Lung microvascular endothelial cell (primary cell): ENCODE measurements at regions not wholly inside any gene's neighbourhood (a gene's known extent, or its start where the extent isn't known, plus 50 kb on each side); places are given as distances from the start of the nearest gene placed in this dataset.
A peak's percentile ranks its signal among the peaks of the same experiment; 100 is the strongest.
"Not testable (repeated sequence)": the region's sequence is repeated elsewhere in the genome, so short reads cannot be mapped to it uniquely, and the experiment has no call there.

Source experiments
- DNase-seq, 2 donors: peaks; one replicate each; pipeline versions ENCODE4 v3.0.0 to v3.0.0-alpha.2; 2010; ENCODE audit warnings: low read depth in 2 of 2

- no peak for DNase-seq
Observed at GRCh38 chr13:32828711-32829110, 187.5 kb upstream of the KL start.

GRCh38 chr13:32829269-32829668, 187.0 kb upstream of the KL start:
- DNase-seq = no peak

GRCh38 chr13:32829676-32830335, 186.4 kb upstream of the KL start:
- DNase-seq = peak in 1 of 2 donors; percentile 4

GRCh38 chr13:32830336-32831031, 185.7 kb upstream of the KL start:
- DNase-seq = no peak

GRCh38 chr13:32837307-32837972, 178.8 kb upstream of the KL start:
- DNase-seq = no peak

- DNase-seq = no peak
Observed at GRCh38 chr13:32837973-32838927, 178.0 kb upstream of the KL start.

- peak; percentile 22 to 25 for DNase-seq
Observed at GRCh38 chr13:32838945-32839344, 177.3 kb upstream of the KL start.

GRCh38 chr13:32840113-32840512, 176.1 kb upstream of the KL start:
- DNase-seq = no peak

- peak in 1 of 2 donors; percentile 17 for DNase-seq
Observed at GRCh38 chr13:32840989-32841713, 175.1 kb upstream of the KL start.

GRCh38 chr13:32845952-32846950, 170.0 kb upstream of the KL start:
- DNase-seq = peak in 1 of 2 donors; percentile 59

- DNase-seq = not testable (repeated sequence)
Observed at GRCh38 chr13:32847976-32848375, 168.2 kb upstream of the KL start.

GRCh38 chr13:32849369-32849768, 166.9 kb upstream of the KL start:
- no peak for DNase-seq

- no peak for DNase-seq
Observed at GRCh38 chr13:32850316-32851052, 165.7 kb upstream of the KL start.

- DNase-seq = no peak
Observed at GRCh38 chr13:32851083-32852069, 164.8 kb upstream of the KL start.

GRCh38 chr13:32852526-32852925, 163.7 kb upstream of the KL start:
- DNase-seq = no peak

- no peak for DNase-seq
Observed at GRCh38 chr13:32857077-32857476, 159.1 kb upstream of the KL start.

- no peak for DNase-seq
Observed at GRCh38 chr13:32857689-32858088, 158.5 kb upstream of the KL start.
